COLO668 (cell line): ENCODE measurements at regions not wholly inside any gene's neighbourhood (a gene's known extent, or its start where the extent isn't known, plus 50 kb on each side); places are given as distances from the start of the nearest gene placed in this dataset.
A peak's percentile ranks its signal among the peaks of the same experiment; 100 is the strongest.
"Not testable (repeated sequence)": the region's sequence is repeated elsewhere in the genome, so short reads cannot be mapped to it uniquely, and the experiment has no call there.

Experiments used
- DNase-seq: peaks from one replicate; lab custom pipeline; 2025; ENCODE audit not compliant: unreplicated experiment; lab: John Stamatoyannopoulos, UW

DNA sequence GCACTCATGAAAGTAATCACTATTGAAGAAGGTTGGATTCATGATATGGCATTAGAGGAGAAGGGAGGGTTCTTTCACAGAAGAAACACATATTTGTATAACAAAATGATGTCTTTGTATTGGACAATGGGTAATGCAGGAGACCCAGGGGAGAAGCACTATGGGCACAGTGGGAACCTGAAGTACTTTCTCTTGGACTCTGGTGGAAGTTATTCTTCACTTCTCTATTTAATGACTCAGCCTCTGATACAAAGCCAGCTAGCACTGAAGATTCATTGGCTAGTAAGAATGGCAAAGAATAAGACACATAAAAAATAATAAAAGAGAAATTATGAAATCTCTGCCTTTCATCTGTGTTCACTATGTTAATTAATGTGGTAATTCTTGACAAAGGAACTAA is 149.9 kb upstream of the PRR16 start:
- DNase-seq: no peak

- DNase-seq: no peak
Measured at GRCh38 chr5:120320626-120321025, 143.5 kb upstream of the PRR16 start.

GRCh38 chr5:120326651-120327050 is 137.4 kb upstream of the PRR16 start:
- no peak for DNase-seq

DNA sequence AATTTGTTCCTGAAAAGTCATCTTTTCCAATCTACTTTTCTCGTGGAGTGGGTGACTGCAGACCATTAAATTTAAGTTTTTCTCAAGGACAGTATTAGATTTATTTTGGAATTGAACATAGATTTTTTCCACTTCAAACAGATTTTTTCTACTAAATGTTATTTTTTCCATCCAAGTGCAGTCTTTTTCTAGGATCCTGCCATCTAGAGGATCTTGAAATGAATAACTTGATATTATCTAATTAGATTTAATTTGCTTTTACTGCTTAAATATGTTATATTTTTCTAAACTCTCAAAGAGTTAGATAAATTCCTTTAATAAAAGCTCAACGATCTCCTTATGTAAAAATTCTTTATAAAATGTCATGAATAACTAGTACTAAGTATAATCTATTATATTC is 136.9 kb upstream of the PRR16 start:
- no peak for DNase-seq

GRCh38 chr5:120329095-120329494 is 135.0 kb upstream of the PRR16 start:
- no peak for DNase-seq

- DNase-seq: no peak
Measured at GRCh38 chr5:120330558-120330957, 133.5 kb upstream of the PRR16 start.

DNA sequence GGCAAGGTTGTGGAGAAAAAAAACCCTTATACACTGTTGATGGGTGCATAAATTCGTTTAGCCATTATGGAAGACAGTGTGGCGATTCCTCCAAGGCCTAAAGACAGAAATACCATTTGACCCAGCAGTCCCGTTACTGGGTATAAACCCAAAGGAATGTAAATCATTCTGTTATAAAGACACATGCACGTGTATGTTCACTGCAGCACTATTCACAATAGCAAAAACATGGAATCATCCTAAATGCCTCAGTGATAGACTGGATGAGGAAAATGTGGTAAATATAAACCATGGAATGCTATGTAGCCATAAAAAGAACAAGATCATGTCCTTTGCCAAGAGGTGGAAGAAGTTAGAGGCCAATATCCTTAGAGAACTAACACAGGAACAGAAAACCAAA is 119.9 kb upstream of the PRR16 start:
- no peak for DNase-seq

GRCh38 chr5:120345947-120346346 is 118.2 kb upstream of the PRR16 start:
- no peak for DNase-seq

DNA sequence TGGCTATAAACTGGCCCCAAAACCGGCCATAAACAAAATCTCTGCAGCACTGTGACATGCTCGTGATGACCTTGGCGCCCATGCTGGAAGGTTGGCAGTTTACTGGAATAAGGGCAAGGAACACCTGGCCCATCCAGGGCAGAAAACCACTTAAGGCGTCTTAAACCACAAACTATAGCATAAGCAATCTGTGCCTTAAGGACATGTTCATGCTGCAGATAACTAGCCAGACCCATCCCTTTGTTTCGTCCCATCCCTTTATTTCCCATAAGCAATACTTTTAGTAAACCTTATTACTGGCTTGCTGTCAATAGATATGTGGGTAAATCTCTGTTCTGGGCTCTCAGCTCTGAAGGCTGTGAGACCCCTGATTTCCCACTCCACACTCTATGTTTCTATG is 113.0 kb upstream of the PRR16 start:
- DNase-seq: not testable (repeated sequence)

- DNase-seq: no peak
Measured at GRCh38 chr5:120354126-120354525, 110.0 kb upstream of the PRR16 start.

DNA sequence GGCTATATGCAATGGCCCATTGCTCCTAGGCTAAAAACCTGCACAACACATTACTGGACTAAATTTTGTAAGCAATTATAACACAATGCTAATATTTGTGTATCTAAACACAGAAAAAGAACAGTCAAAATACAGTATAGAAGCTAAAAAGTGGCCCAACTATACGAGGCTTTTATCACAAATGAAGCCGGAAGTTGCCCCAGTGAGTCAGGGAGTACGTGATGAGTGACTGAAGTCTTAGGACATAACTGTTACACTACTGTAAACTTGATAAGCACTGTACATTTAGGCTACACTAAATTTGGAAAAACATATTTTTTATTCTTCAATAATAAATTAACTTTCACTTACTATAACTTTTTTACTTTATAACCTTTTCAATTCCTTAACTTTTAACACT is 105.2 kb upstream of the PRR16 start:
- DNase-seq: no peak

GRCh38 chr5:120361941-120362340 is 102.2 kb upstream of the PRR16 start:
- DNase-seq: no peak

- DNase-seq: no peak
Measured at GRCh38 chr5:120362426-120362825, 101.7 kb upstream of the PRR16 start.

DNA sequence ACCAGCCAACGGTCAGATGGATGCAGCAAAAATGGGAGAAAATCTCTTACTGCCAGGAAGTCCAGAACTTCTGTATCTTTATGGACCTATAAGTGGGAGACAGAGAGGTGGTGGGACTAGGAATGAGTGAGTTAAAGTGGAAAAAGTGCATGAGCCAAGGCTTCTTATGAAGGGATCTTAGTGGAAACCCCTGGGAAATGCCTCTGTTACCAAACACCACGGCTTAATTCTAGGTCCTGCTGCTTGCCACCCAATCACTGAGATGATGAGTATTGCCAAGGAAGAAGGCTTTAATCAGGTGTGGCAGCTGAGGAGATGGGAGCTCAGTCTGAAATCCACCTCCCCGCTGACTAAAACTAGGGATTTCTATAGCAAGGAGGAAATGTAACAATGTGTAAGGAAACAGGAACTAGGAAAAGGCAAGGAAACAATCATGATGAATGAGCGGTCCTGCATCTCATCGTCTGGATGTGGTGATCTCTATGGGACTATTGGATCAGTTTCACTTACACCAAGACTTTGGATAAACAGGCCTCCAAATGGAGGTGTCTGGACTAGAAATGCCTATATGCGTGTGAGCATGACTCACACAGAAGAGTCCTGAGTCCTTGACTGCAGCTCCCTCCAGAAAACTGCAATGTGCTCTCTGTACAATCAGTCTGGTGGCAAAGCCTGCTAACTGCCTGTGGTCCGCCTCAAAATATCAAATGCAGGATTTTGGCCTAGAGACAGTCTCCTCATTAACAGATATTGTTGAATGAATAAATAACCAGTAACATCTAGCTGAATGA is 98.2 kb upstream of the PRR16 start:
- no peak for DNase-seq

DNA sequence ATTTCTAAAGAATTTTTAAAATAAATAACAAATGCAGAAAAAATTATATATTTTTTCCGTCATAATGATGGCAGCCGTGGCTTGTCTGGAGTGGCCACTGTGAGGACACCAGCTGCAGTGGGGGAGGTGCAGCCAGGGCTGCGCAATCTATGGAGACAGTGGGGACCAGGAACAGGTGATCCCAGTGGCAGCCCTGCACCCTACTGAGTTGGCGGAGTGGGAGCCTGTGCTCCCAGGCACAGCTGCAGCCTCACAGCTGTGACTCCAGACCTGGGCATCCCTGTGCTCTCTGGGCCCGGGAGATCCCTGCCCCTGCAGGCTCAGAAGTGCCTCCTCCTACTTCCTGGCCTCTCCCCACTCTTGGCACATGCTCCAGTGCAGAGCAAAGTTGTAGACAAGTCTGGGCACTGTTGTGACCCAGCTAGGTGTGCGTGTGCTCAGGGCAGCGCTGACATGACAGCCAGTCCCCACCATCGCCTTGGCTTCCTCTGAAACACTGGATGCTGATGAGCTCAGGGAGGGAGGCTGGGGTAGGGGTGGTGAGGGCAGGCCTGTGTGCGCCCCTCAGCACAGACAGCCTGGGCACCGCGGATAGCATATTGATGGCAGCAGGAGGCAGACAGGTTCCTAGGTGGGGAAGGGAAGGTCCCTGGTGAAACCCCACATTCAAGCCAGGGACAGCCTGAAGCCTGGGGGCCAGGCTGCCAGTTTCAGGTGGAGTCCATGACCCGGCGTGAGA is 96.0 kb upstream of the PRR16 start:
- DNase-seq: no peak

DNA sequence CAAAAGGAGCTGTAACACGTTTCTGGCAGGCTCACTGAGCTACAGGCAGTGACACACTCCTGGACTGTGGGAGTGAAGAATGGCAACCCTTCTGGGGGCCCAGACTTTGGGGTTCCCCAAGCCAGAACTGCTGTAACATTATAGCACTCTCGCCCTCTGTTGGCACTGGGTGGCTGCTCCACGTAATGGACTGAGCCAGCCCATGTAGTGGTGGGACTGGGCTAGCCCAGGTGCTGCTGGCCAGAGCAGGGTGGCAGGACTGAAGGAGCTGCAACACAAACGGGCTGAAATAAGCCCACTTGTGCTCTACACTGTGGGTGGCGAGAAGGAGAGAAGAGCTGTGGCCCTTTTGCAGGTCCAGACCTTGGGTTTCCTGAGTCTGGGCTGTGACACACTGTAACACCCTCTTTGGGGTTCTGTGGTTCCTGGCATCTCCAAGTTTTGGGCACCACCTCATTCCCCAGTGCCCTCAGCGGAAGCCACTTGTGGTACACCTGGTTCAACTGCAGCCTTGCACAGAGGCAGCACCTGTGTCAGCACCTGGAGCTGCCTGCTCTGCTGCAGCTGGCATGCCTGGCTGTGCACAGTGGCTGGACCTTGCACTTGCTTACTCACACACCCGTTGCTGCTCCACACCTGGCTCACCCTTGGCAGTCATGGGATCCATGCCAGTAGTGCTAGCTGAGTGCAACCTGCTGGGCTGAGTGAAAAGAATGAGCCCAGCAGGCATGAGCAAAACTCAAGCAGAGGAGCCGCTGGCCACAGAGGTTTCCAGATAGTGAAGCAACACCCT is 95.0 kb upstream of the PRR16 start:
- DNase-seq: peak; percentile 59

- DNase-seq: no peak
Measured at GRCh38 chr5:120372899-120373298, 91.2 kb upstream of the PRR16 start.

DNA sequence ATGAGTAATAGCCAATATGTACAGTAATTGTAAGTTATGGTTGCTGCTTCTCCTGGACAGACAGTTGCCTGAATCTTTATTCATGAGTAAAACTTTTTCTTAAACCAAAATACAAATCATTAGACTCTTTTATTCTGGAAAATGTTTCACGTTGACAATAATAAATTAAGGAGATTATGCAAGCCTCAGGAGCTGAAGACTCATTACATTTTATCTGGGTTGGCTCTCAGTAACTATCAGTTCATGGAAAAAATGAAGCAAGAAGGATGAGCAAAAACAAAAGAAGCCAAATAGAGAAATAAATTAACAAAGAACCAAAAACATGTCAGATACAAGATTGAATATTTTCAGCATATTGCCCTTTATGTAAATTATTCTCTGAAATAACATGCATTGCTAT is 88.9 kb upstream of the PRR16 start:
- no peak for DNase-seq

- DNase-seq: no peak
Measured at GRCh38 chr5:120380644-120381043, 83.5 kb upstream of the PRR16 start.

- DNase-seq: no peak
Measured at GRCh38 chr5:120382833-120383232, 81.3 kb upstream of the PRR16 start.

- no peak for DNase-seq
Measured at GRCh38 chr5:120386981-120387380, 77.1 kb upstream of the PRR16 start.
